ENCODE measurements at regions not wholly inside any gene's neighbourhood (a gene's known extent, or its start where the extent isn't known, plus 50 kb on each side); places are given as distances from the start of the nearest gene placed in this dataset.

GRCh38 chr11:104594228-104594958 lies 303.9 kb downstream of the CASP12 start:
- DNase-seq (ENCODE audit: low spot score) = no peak

GRCh38 chr11:104588970-104589369 lies 309.3 kb downstream of the CASP12 start:
- no peak for DNase-seq (ENCODE audit: low spot score)

- DNase-seq (ENCODE audit: low spot score) = no peak
These were observed 309.8 kb downstream of the CASP12 start for GRCh38 chr11:104588446-104588845.

GRCh38 chr11:104584823-104585222 lies 313.4 kb downstream of the CASP12 start:
- no peak for DNase-seq (ENCODE audit: low spot score)

GRCh38 chr11:104583857-104584256 lies 314.4 kb downstream of the CASP12 start:
- no peak for DNase-seq (ENCODE audit: low spot score)

- no peak for DNase-seq (ENCODE audit: low spot score)
These were observed 315.8 kb downstream of the CASP12 start for GRCh38 chr11:104582431-104582830.

- no peak for DNase-seq (ENCODE audit: low spot score)
These were observed 316.8 kb downstream of the CASP12 start for GRCh38 chr11:104581246-104581980.

- no peak for DNase-seq (ENCODE audit: low spot score)
These were observed 324.7 kb downstream of the CASP12 start for GRCh38 chr11:104573441-104573990.

- DNase-seq (ENCODE audit: low spot score) = no peak
These were observed 326.0 kb downstream of the CASP12 start for GRCh38 chr11:104572279-104572678.

GRCh38 chr11:104570078-104570701 lies 328.1 kb downstream of the CASP12 start:
- DNase-seq (ENCODE audit: low spot score) = no peak

GRCh38 chr11:104565583-104565961 lies 332.7 kb downstream of the CASP12 start:
- DNase-seq (ENCODE audit: low spot score) = no peak

GRCh38 chr11:104564921-104565582 lies 333.2 kb downstream of the CASP12 start:
- DNase-seq (ENCODE audit: low spot score) = no peak

GRCh38 chr11:104556606-104557301 lies 341.5 kb downstream of the CASP12 start:
- DNase-seq (ENCODE audit: low spot score) = no peak

- DNase-seq (ENCODE audit: low spot score) = peak; percentile 18
These were observed 349.2 kb downstream of the CASP12 start for GRCh38 chr11:104549019-104549418.

- no peak for DNase-seq (ENCODE audit: low spot score)
These were observed 350.1 kb downstream of the CASP12 start for GRCh38 chr11:104547996-104548661.

GRCh38 chr11:104546501-104546900 lies 351.8 kb downstream of the CASP12 start:
- DNase-seq (ENCODE audit: low spot score) = no peak

- DNase-seq (ENCODE audit: low spot score) = no peak
These were observed 356.6 kb downstream of the CASP12 start for GRCh38 chr11:104541701-104542100.

- no peak for DNase-seq (ENCODE audit: low spot score)
These were observed 359.9 kb downstream of the CASP12 start for GRCh38 chr11:104538313-104538712.

- DNase-seq (ENCODE audit: low spot score) = no peak
These were observed 364.0 kb downstream of the CASP12 start for GRCh38 chr11:104534278-104534677.

GRCh38 chr11:104531894-104532293 lies 366.4 kb downstream of the CASP12 start:
- DNase-seq (ENCODE audit: low spot score) = no peak

- peak; percentile 5 for DNase-seq (ENCODE audit: low spot score)
These were observed 367.1 kb upstream of the PDGFD start for GRCh38 chr11:104531075-104531474.
